ENCODE measurements at regions not wholly inside any gene's neighbourhood (a gene's known extent, or its start where the extent isn't known, plus 50 kb on each side); places are given as distances from the start of the nearest gene placed in this dataset.

GRCh38 chr10:113322843-113323242 lies 230.0 kb upstream of the HABP2 start:
- Histone ChIP-seq H4K20me1 (ENCODE audit: insufficient read depth) (no peaks in the 10 kb centered on the region), H3K27me3 (ENCODE audit: insufficient read depth, low read depth, low read length) (no peaks in the 10 kb centered on the region), H3K79me2 (replicated peaks; ENCODE audit: insufficient read depth, low read length) (no peaks in the 10 kb centered on the region), H3K36me3 (ENCODE audit: insufficient read depth, low read length) (no peaks in the 10 kb centered on the region), H3F3A (ENCODE audit: insufficient read depth, low read length, poor library complexity, severe bottlenecking) (no peaks in the 10 kb centered on the region), H2AFZ (ENCODE audit: low read depth, low read length) (no peak overlapping the region), H3K9me3 (ENCODE audit: low read length) (no peaks in the 10 kb centered on the region), H3K9ac (ENCODE audit: low read length) (no peak overlapping the region), H3K4me3 (ENCODE audit: low read length) (no peak overlapping the region), H3K4me2 (ENCODE audit: low read length) (no peak overlapping the region), H3K9me2 (ENCODE audit: insufficient read depth, low read length) (no peaks in the 10 kb centered on the region), H3K27ac (ENCODE audit: low read length) (no peak overlapping the region)
- no peak for TF ChIP-seq TAF1 (IDR thresholded peaks at IDR 0.05; ENCODE audit: low read depth)
- TF ChIP-seq RAD21 (conservative IDR thresholded peaks at IDR 0.05): no peak
- TF ChIP-seq SMC3 (conservative IDR thresholded peaks at IDR 0.05; ENCODE audit: poor library complexity): no peak

- TF ChIP-seq EP300 (conservative IDR thresholded peaks at IDR 0.05; ENCODE audit: poor library complexity, severe bottlenecking): no peak
- TF ChIP-seq RAD21 (conservative IDR thresholded peaks at IDR 0.05): no peak
- no peak for TF ChIP-seq CTCF (IDR thresholded peaks at IDR 0.05; ENCODE audit: poor library complexity, severe bottlenecking)
- TF ChIP-seq, protein P1, sequence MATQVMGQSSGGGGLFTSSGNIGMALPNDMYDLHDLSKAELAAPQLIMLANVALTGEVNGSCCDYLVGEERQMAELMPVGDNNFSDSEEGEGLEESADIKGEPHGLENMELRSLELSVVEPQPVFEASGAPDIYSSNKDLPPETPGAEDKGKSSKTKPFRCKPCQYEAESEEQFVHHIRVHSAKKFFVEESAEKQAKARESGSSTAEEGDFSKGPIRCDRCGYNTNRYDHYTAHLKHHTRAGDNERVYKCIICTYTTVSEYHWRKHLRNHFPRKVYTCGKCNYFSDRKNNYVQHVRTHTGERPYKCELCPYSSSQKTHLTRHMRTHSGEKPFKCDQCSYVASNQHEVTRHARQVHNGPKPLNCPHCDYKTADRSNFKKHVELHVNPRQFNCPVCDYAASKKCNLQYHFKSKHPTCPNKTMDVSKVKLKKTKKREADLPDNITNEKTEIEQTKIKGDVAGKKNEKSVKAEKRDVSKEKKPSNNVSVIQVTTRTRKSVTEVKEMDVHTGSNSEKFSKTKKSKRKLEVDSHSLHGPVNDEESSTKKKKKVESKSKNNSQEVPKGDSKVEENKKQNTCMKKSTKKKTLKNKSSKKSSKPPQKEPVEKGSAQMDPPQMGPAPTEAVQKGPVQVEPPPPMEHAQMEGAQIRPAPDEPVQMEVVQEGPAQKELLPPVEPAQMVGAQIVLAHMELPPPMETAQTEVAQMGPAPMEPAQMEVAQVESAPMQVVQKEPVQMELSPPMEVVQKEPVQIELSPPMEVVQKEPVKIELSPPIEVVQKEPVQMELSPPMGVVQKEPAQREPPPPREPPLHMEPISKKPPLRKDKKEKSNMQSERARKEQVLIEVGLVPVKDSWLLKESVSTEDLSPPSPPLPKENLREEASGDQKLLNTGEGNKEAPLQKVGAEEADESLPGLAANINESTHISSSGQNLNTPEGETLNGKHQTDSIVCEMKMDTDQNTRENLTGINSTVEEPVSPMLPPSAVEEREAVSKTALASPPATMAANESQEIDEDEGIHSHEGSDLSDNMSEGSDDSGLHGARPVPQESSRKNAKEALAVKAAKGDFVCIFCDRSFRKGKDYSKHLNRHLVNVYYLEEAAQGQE (IDR thresholded peaks at IDR 0.05; ENCODE audit: borderline replicate concordance): no peak
- TF ChIP-seq EZH2 (IDR thresholded peaks at IDR 0.05; ENCODE audit: borderline replicate concordance, insufficient read depth, low read length, poor library complexity, severe bottlenecking): no peak
- no peak for TF ChIP-seq TAF1 (IDR thresholded peaks at IDR 0.05; ENCODE audit: low read depth)
- TF ChIP-seq MXI1 (conservative IDR thresholded peaks at IDR 0.05; ENCODE audit: poor library complexity, severe bottlenecking): no peak
- no peak for TF ChIP-seq POLR2AphosphoS5 (IDR thresholded peaks at IDR 0.05)
- no peak for TF ChIP-seq SMC3 (conservative IDR thresholded peaks at IDR 0.05; ENCODE audit: poor library complexity)
These were observed 228.9 kb upstream of the HABP2 start for GRCh38 chr10:113323985-113324384.

More at GRCh38 chr10:113323985-113324384, 228.9 kb upstream of the HABP2 start:
- Histone ChIP-seq H3K36me3 (ENCODE audit: insufficient read depth, low read length) (no peaks in the 10 kb centered on the region), H3K9ac (ENCODE audit: low read length) (no peak overlapping the region), H3K79me2 (replicated peaks; ENCODE audit: insufficient read depth, low read length) (no peaks in the 10 kb centered on the region), H3K4me2 (ENCODE audit: low read length) (no peak overlapping the region), H3K9me3 (ENCODE audit: low read length) (no peaks in the 10 kb centered on the region), H3K27ac (ENCODE audit: low read length) (no peak overlapping the region), H3K9me2 (ENCODE audit: insufficient read depth, low read length) (no peaks in the 10 kb centered on the region), H3K4me3 (ENCODE audit: low read length) (no peak overlapping the region), H3F3A (ENCODE audit: insufficient read depth, low read length, poor library complexity, severe bottlenecking) (no peaks in the 10 kb centered on the region), H4K20me1 (ENCODE audit: insufficient read depth) (no peaks in the 10 kb centered on the region), H3K27me3 (ENCODE audit: insufficient read depth, low read depth, low read length) (no peaks in the 10 kb centered on the region), H2AFZ (ENCODE audit: low read depth, low read length) (no peak overlapping the region)
